Body of pancreas (tissue), 4 donors: ENCODE measurements at regions not wholly inside any gene's neighbourhood (a gene's known extent, or its start where the extent isn't known, plus 50 kb on each side); places are given as distances from the start of the nearest gene placed in this dataset.

ENCODE experiments used
- ATAC-seq: fragments of 150-250 bp; one replicate; pipeline ENCODE4 v1.9.1; 2016
- DNase-seq, 4 donors: peaks; one replicate each; pipeline ENCODE4 v3.0.0-alpha.2; 2019
- H3K27ac ChIP-seq, 4 donors: fragments of 200-600 bp; sonication (generic); 1 replicate in 3 of 4; 2 replicates in 1 of 4; pipeline versions ENCODE4 v1.5.1 to v1.6.1; 2016 to 2019; ENCODE audit warnings: mild to moderate bottlenecking in 1 of 4, mixed read lengths in 1 of 4, moderate library complexity in 1 of 4
- H3K27me3 ChIP-seq, 2 donors: fragments of 200-600 bp; sonication (generic); one replicate each; pipeline ENCODE4 v1.6.0; 2016; ENCODE audit warnings: mild to moderate bottlenecking in 1 of 2
- H3K36me3 ChIP-seq, 2 donors: fragments of 200-600 bp; sonication (generic); replicated peaks in 1 of 2; 2 replicates each; pipeline ENCODE4 v1.5.1; 2016; ENCODE audit warnings: low read depth in 2 of 2; ENCODE audit not compliant: insufficient read depth in 1 of 2
- H3K4me1 ChIP-seq: fragments of 200-600 bp; sonication (generic); one replicate; pipeline ENCODE4 v1.6.0; 2016
- H3K4me3 ChIP-seq, 2 donors: fragments of 200-600 bp; sonication (generic); 1 replicate in 1 of 2; 2 replicates in 1 of 2; pipeline ENCODE4 v1.5.1; 2016 to 2019
- H3K9me3 ChIP-seq, 3 donors: fragments of 200-600 bp; sonication (generic); 1 replicate in 2 of 3; 2 replicates in 1 of 3; pipeline ENCODE4 v1.5.1; 2016
- CTCF ChIP-seq, 7 experiments: fragments of 450-650 bp in 4 of 7; fragments of 200-600 bp in 3 of 7; sonication (generic) in 3 of 7; IDR thresholded peaks; one replicate each; pipeline ENCODE4 v1.5.1; 2016 to 2019; ENCODE audit warnings: antibody characterized with exemption in 7 of 7
- POLR2A ChIP-seq, 3 donors: fragments of 450-650 bp; IDR thresholded peaks; one replicate each; pipeline ENCODE4 v1.6.1; 2016; ENCODE audit warnings: antibody characterized with exemption in 3 of 3, mild to moderate bottlenecking in 2 of 3
- WGBS, 2 donors: methylation state at CpG; one replicate each; pipeline ENCODE4 v1.1.5; 2017; 5-methylcytosine and 5-hydroxymethylcytosine counted together
- intact Hi-C: fragments of 100-400 bp; cut with DNase I; formaldehyde crosslinking; loops from one replicate; pipeline ENCODE4 v1.15.1; 2023

GRCh38 chr4:35464964-35465528, 779.3 kb downstream of the ARAP2 start:
- TF ChIP-seq CTCF (IDR thresholded peaks at IDR 0.05): no peak
- TF ChIP-seq POLR2A (IDR thresholded peaks at IDR 0.05): no peak
- no peak overlapping the region for H3K27ac ChIP-seq
- no peak for ATAC-seq
- no peaks in the 10 kb centered on the region for H3K36me3 ChIP-seq
- no peaks in the 10 kb centered on the region for H3K4me1 ChIP-seq
- H3K4me3 ChIP-seq: no peak overlapping the region
- no peaks in the 10 kb centered on the region for H3K27me3 ChIP-seq
- H3K9me3 ChIP-seq: no peaks in the 10 kb centered on the region
- intact Hi-C loops: no loop called here
- DNase-seq: no peak

- Histone ChIP-seq H3K9me3 (no peaks in the 10 kb centered on the region), H3K4me1 (no peaks in the 10 kb centered on the region), H3K36me3 (no peaks in the 10 kb centered on the region), H3K4me3 (no peak overlapping the region), H3K27ac (no peak overlapping the region), H3K27me3 (no peaks in the 10 kb centered on the region)
- intact Hi-C loops: no loop called here
- DNase-seq (no peak), ATAC-seq (no peak)
- TF ChIP-seq CTCF (IDR thresholded peaks at IDR 0.05) (no peak), POLR2A (IDR thresholded peaks at IDR 0.05) (no peak)
These were observed 753.2 kb downstream of the ARAP2 start for GRCh38 chr4:35491093-35491492.

GRCh38 chr4:35493977-35494376, 750.3 kb downstream of the ARAP2 start:
- no peaks in the 10 kb centered on the region for H3K9me3 ChIP-seq
- H3K4me1 ChIP-seq: no peaks in the 10 kb centered on the region
- H3K36me3 ChIP-seq: no peaks in the 10 kb centered on the region
- no peak overlapping the region for H3K4me3 ChIP-seq
- intact Hi-C loops: no loop called here
- TF ChIP-seq POLR2A (IDR thresholded peaks at IDR 0.05): no peak
- TF ChIP-seq CTCF (IDR thresholded peaks at IDR 0.05): no peak
- ATAC-seq (no peak), DNase-seq (peak in 1 of 4 donors; percentile 7)
- H3K27me3 ChIP-seq: no peaks in the 10 kb centered on the region
- no peak overlapping the region for H3K27ac ChIP-seq
- 61% methylated on average over 4 of the region's 4 CpGs; no CpG with 5 or more reads in 1 of the 2 donors for WGBS, 2 donors

GRCh38 chr4:35494955-35495354, 749.4 kb downstream of the ARAP2 start:
- H3K9me3 ChIP-seq: no peaks in the 10 kb centered on the region
- no peaks in the 10 kb centered on the region for H3K27me3 ChIP-seq
- H3K27ac ChIP-seq: no peak overlapping the region
- H3K36me3 ChIP-seq: no peaks in the 10 kb centered on the region
- no peaks in the 10 kb centered on the region for H3K4me1 ChIP-seq
- no peak overlapping the region for H3K4me3 ChIP-seq
- intact Hi-C loops: no loop called here
- 75 to 85% methylated on average over 2 to 5 of the region's 5 CpGs for WGBS, 2 donors
- no peak for ATAC-seq
- no peak for TF ChIP-seq CTCF (IDR thresholded peaks at IDR 0.05)
- no peak for DNase-seq

- DNase-seq: no peak
- TF ChIP-seq POLR2A (IDR thresholded peaks at IDR 0.05) (no peak), CTCF (IDR thresholded peaks at IDR 0.05) (no peak)
- Histone ChIP-seq H3K9me3 (no peaks in the 10 kb centered on the region), H3K27me3 (no peaks in the 10 kb centered on the region), H3K27ac (no peak overlapping the region), H3K4me3 (no peak overlapping the region), H3K4me1 (no peaks in the 10 kb centered on the region), H3K36me3 (no peaks in the 10 kb centered on the region)
- intact Hi-C loops: no loop called here
- no peak for ATAC-seq
- 17 to 22% methylated on average over 2 of the region's 2 CpGs for WGBS, 2 donors
These were observed 743.5 kb downstream of the ARAP2 start for GRCh38 chr4:35500812-35501211.
